ENCODE measurements at regions not wholly inside any gene's neighbourhood (a gene's known extent, or its start where the extent isn't known, plus 50 kb on each side); places are given as distances from the start of the nearest gene placed in this dataset.

DNA sequence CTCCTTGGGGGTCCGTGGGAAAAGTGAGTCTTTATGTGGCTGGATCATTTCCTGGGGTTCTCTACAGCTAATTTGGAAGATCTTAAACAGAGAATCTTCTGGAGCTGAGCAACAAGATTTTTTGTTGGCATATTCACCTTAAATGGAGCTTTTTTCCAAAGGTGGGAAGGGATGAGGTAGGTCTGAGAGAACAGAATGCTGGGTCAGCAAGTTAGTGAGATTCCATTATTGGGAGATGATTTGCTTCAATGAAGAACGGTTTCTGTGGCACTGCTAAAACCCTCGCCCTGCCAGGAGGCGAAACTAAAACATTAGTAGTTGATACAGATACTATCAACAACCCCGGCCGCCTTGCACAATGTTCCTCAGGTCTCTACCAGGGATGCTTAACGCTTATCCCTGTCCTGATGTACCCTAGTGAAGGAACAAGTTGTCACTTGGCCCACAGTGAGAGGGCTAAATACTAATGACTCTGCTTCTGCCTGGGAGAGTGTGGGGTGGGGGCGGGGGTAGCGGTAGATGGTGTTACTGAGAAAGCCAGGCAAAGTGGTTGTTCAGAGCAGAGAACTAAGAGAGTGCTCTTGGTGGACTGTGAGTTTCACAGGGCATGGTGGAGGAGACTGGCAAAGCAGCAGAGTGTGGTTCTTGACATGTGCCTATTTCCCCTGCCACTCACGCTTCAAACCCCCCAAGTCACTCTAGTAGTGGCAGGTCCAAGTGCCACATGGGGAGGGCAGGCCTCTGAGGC lies 63.7 kb upstream of the CYP2D6 start:
- no CpG with 5 or more reads among the region's 10 CpGs for WGBS (ENCODE audit: extremely low coverage, insufficient coverage, insufficient read length)
- DNase-seq: no peak

DNA sequence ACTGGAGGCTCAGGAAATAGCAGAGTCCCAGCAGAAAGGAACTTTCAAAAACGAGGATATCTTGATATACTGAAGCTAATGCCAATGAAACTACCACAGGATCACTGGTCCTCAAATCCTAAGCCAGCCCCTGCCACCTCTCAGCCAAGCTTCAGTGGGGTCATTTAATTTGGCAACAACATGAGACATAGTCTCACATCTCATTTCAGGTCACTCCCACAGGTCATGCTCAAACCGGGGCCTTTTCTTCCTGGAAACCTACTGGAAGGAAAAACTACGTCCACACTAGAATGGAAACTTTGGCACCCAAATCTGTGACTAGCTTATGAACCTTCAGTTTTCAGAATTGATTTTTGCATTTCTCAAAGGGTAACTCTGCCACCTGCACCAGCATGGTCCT lies 61.9 kb upstream of the CYP2D6 start:
- no peak overlapping the region for H3K27ac ChIP-seq (ENCODE audit: low read depth, low read length)
- H3K27me3 ChIP-seq (ENCODE audit: insufficient read depth, low read length): no peaks in the 10 kb centered on the region
- H3K4ac ChIP-seq (ENCODE audit: low read depth, low read length): peak overlapping the region; percentile 56
- H3K23ac ChIP-seq (ENCODE audit: low read length): no peak overlapping the region
- H3K14ac ChIP-seq (ENCODE audit: low read length): no peak overlapping the region
- no peaks in the 10 kb centered on the region for H3K79me1 ChIP-seq (ENCODE audit: low read length)
- no CpG with 5 or more reads among the region's 3 CpGs for WGBS (ENCODE audit: extremely low coverage, insufficient coverage, insufficient read length)
- no peak overlapping the region for H3K18ac ChIP-seq (ENCODE audit: low read length)
- H2BK5ac ChIP-seq (ENCODE audit: low read depth, low read length, poor library complexity): no peak overlapping the region
- no peak overlapping the region for H4K12ac ChIP-seq (ENCODE audit: low read depth, low read length)
- no peak overlapping the region for H4K91ac ChIP-seq (ENCODE audit: low read depth, low read length)
- H2AK5ac ChIP-seq (ENCODE audit: low read length): no peak overlapping the region
- H3K9ac ChIP-seq (ENCODE audit: low read length): no peak overlapping the region
- H3K4me2 ChIP-seq (ENCODE audit: low read length): no peak overlapping the region
- H3K4me3 ChIP-seq (ENCODE audit: low read depth, low read length): no peak overlapping the region
- no peak overlapping the region for H2AFZ ChIP-seq (ENCODE audit: insufficient read depth, low read length, poor library complexity)
- H3K36me3 ChIP-seq (ENCODE audit: control insufficient read depth in 1 of 2, insufficient read depth in 2 of 2, low read length in 2 of 2): no peaks in the 10 kb centered on the region
- no peaks in the 10 kb centered on the region for H3K79me2 ChIP-seq (ENCODE audit: control insufficient read depth, insufficient read depth, low read length, poor library complexity)
- no peak overlapping the region for H2BK12ac ChIP-seq (ENCODE audit: low read length)
- no peaks in the 10 kb centered on the region for H3K9me3 ChIP-seq (ENCODE audit: insufficient read depth, low read depth, low read length)
- H4K8ac ChIP-seq (ENCODE audit: low read depth, low read length): no peak overlapping the region
- no peak overlapping the region for H2BK120ac ChIP-seq (ENCODE audit: insufficient read depth, low read length, poor library complexity)
- H3K4me1 ChIP-seq (ENCODE audit: control insufficient read depth in 1 of 2, insufficient read depth in 2 of 2, low read length in 2 of 2): peaks cover 7 to 11% of the 10 kb centered on the region in 2 experiments
- no peak for DNase-seq

More for the DNA sequence above, 63.7 kb upstream of the CYP2D6 start:
- Histone ChIP-seq H3K4me3 (ENCODE audit: low read depth, low read length) (no peak overlapping the region), H2AFZ (ENCODE audit: insufficient read depth, low read length, poor library complexity) (no peak overlapping the region), H2AK5ac (ENCODE audit: low read length) (no peak overlapping the region), H2BK5ac (ENCODE audit: low read depth, low read length, poor library complexity) (no peak overlapping the region), H2BK120ac (ENCODE audit: insufficient read depth, low read length, poor library complexity) (no peak overlapping the region), H3K79me1 (ENCODE audit: low read length) (no peaks in the 10 kb centered on the region), H4K12ac (ENCODE audit: low read depth, low read length) (no peak overlapping the region), H3K27me3 (ENCODE audit: insufficient read depth, low read length) (no peaks in the 10 kb centered on the region), H4K8ac (ENCODE audit: low read depth, low read length) (no peak overlapping the region), H2BK12ac (ENCODE audit: low read length) (no peak overlapping the region), H3K9me3 (ENCODE audit: insufficient read depth, low read depth, low read length) (no peaks in the 10 kb centered on the region), H3K4me2 (ENCODE audit: low read length) (no peak overlapping the region), H3K4me1 (ENCODE audit: control insufficient read depth in 1 of 2, insufficient read depth in 2 of 2, low read length in 2 of 2) (peaks cover 3 to 8% of the 10 kb centered on the region in 2 experiments), H3K14ac (ENCODE audit: low read length) (no peak overlapping the region), H3K36me3 (ENCODE audit: control insufficient read depth in 1 of 2, insufficient read depth in 2 of 2, low read length in 2 of 2) (no peaks in the 10 kb centered on the region), H3K23ac (ENCODE audit: low read length) (no peak overlapping the region), H3K4ac (ENCODE audit: low read depth, low read length) (no peak overlapping the region), H3K27ac (ENCODE audit: low read depth, low read length) (no peak overlapping the region), H3K18ac (ENCODE audit: low read length) (no peak overlapping the region), H3K79me2 (ENCODE audit: control insufficient read depth, insufficient read depth, low read length, poor library complexity) (no peaks in the 10 kb centered on the region), H3K9ac (ENCODE audit: low read length) (no peak overlapping the region), H4K91ac (ENCODE audit: low read depth, low read length) (no peak overlapping the region)

DNA sequence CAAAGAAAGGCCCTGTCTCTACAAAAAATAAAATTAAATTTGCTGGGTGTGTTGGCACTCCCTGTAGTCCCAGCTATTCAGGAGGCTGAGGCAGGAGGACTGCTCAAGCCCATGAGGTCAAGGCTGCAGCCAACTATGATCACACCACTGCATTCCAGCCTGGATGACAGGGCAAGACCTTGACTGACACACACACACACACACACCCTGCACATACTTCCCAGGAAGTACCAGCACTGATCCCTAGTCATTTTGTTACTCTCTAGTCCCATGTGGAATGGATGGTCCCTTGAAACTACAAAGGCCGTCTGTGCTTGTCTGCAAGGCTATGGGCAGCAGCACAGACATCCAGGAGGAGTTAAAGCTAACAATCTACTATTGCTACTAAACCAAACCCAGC lies 59.7 kb upstream of the CYP2D6 start:
- WGBS (ENCODE audit: extremely low coverage, insufficient coverage, insufficient read length): no CpG with 5 or more reads among the region's 1 CpG
- H2BK5ac ChIP-seq (ENCODE audit: low read depth, low read length, poor library complexity): no peak overlapping the region
- H4K12ac ChIP-seq (ENCODE audit: low read depth, low read length): no peak overlapping the region
- no peak overlapping the region for H3K18ac ChIP-seq (ENCODE audit: low read length)
- H3K36me3 ChIP-seq (ENCODE audit: control insufficient read depth in 1 of 2, insufficient read depth in 2 of 2, low read length in 2 of 2): no peaks in the 10 kb centered on the region
- no peaks in the 10 kb centered on the region for H3K27me3 ChIP-seq (ENCODE audit: insufficient read depth, low read length)
- no peak overlapping the region for H2BK12ac ChIP-seq (ENCODE audit: low read length)
- no peak overlapping the region for H3K9ac ChIP-seq (ENCODE audit: low read length)
- no peak overlapping the region for H4K91ac ChIP-seq (ENCODE audit: low read depth, low read length)
- no peak overlapping the region for H3K4me3 ChIP-seq (ENCODE audit: low read depth, low read length)
- H3K4me2 ChIP-seq (ENCODE audit: low read length): no peak overlapping the region
- no peaks in the 10 kb centered on the region for H3K79me2 ChIP-seq (ENCODE audit: control insufficient read depth, insufficient read depth, low read length, poor library complexity)
- no peak overlapping the region for H4K8ac ChIP-seq (ENCODE audit: low read depth, low read length)
- no peak overlapping the region for H2BK120ac ChIP-seq (ENCODE audit: insufficient read depth, low read length, poor library complexity)
- no peak overlapping the region for H3K23ac ChIP-seq (ENCODE audit: low read length)
- no peak overlapping the region for H2AFZ ChIP-seq (ENCODE audit: insufficient read depth, low read length, poor library complexity)
- H3K27ac ChIP-seq (ENCODE audit: low read depth, low read length): no peak overlapping the region
- H3K4ac ChIP-seq (ENCODE audit: low read depth, low read length): no peak overlapping the region
- H2AK5ac ChIP-seq (ENCODE audit: low read length): no peak overlapping the region
- H3K14ac ChIP-seq (ENCODE audit: low read length): no peak overlapping the region
- H3K9me3 ChIP-seq (ENCODE audit: insufficient read depth, low read depth, low read length): no peaks in the 10 kb centered on the region
- DNase-seq: peak; percentile 66 to 68
- no peaks in the 10 kb centered on the region for H3K79me1 ChIP-seq (ENCODE audit: low read length)
- H3K4me1 ChIP-seq (ENCODE audit: control insufficient read depth in 1 of 2, insufficient read depth in 2 of 2, low read length in 2 of 2): peaks cover 7 to 11% of the 10 kb centered on the region in 2 experiments

DNA sequence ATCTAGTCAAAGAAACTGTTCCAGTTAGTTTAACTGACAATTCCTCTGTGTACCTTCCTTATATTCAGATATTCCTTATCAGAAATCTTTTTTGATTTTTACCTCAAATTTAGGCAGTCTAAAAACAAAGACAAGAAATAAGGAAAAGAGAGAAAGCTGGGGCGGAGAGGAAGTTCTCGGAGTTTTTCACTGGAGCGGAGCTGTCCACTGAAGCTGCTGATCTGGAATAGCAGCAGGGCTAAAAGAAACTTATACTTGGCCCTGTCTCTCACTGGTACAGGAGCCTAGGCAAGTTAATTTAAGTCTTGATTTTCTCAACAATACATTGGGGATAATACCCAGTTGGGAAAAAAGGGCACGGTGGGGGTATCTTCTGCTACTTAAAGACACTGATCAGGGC lies 59.2 kb upstream of the CYP2D6 start:
- Histone ChIP-seq H3K27ac (ENCODE audit: low read depth, low read length) (no peak overlapping the region), H3K4me2 (ENCODE audit: low read length) (no peak overlapping the region), H3K23ac (ENCODE audit: low read length) (no peak overlapping the region), H4K8ac (ENCODE audit: low read depth, low read length) (no peak overlapping the region), H3K9me3 (ENCODE audit: insufficient read depth, low read depth, low read length) (no peaks in the 10 kb centered on the region), H2BK12ac (ENCODE audit: low read length) (no peak overlapping the region), H3K14ac (ENCODE audit: low read length) (no peak overlapping the region), H3K79me1 (ENCODE audit: low read length) (no peaks in the 10 kb centered on the region), H3K4me3 (ENCODE audit: low read depth, low read length) (no peak overlapping the region), H3K18ac (ENCODE audit: low read length) (no peak overlapping the region), H2AFZ (ENCODE audit: insufficient read depth, low read length, poor library complexity) (no peak overlapping the region), H4K12ac (ENCODE audit: low read depth, low read length) (no peak overlapping the region), H3K27me3 (ENCODE audit: insufficient read depth, low read length) (no peaks in the 10 kb centered on the region), H2AK5ac (ENCODE audit: low read length) (no peak overlapping the region), H3K4me1 (ENCODE audit: control insufficient read depth in 1 of 2, insufficient read depth in 2 of 2, low read length in 2 of 2) (peaks cover 6 to 8% of the 10 kb centered on the region in 2 experiments), H3K9ac (ENCODE audit: low read length) (no peak overlapping the region), H2BK120ac (ENCODE audit: insufficient read depth, low read length, poor library complexity) (no peak overlapping the region), H2BK5ac (ENCODE audit: low read depth, low read length, poor library complexity) (no peak overlapping the region), H4K91ac (ENCODE audit: low read depth, low read length) (no peak overlapping the region), H3K79me2 (ENCODE audit: control insufficient read depth, insufficient read depth, low read length, poor library complexity) (no peaks in the 10 kb centered on the region), H3K4ac (ENCODE audit: low read depth, low read length) (no peak overlapping the region), H3K36me3 (ENCODE audit: control insufficient read depth in 1 of 2, insufficient read depth in 2 of 2, low read length in 2 of 2) (no peaks in the 10 kb centered on the region)
- WGBS (ENCODE audit: extremely low coverage, insufficient coverage, insufficient read length): no CpG with 5 or more reads among the region's 4 CpGs
- no peak for DNase-seq
